H1 (cell line): ENCODE measurements at regions not wholly inside any gene's neighbourhood (a gene's known extent, or its start where the extent isn't known, plus 50 kb on each side); places are given as distances from the start of the nearest gene placed in this dataset.

Experiments
- CHD2 ChIP-seq: IDR thresholded peaks from 2 replicates; pipeline ENCODE4 v1.6.1; 2012; ENCODE audit warnings: low read length, improper control_type of control experiment
- CREB1 ChIP-seq: IDR thresholded peaks from 2 replicates; pipeline ENCODE4 v1.6.1; 2012; ENCODE audit warnings: inconsistent platforms
- EP300 ChIP-seq, 2 experiments: IDR thresholded peaks; 1 replicate in 1 of 2; 2 replicates in 1 of 2; pipeline ENCODE4 v1.6.1; 2011 to 2012; ENCODE audit warnings: low read depth in 2 of 2, low read length in 2 of 2, mild to moderate bottlenecking in 2 of 2, borderline replicate concordance in 1 of 2, inconsistent platforms in 1 of 2, moderate library complexity in 1 of 2
- FOSL1 ChIP-seq: IDR thresholded peaks from 2 replicates; pipeline ENCODE4 v1.6.1; 2011; ENCODE audit warnings: mild to moderate bottlenecking, low read depth, low read length, moderate library complexity; ENCODE audit not compliant: insufficient read depth
- SP1 ChIP-seq: IDR thresholded peaks from 2 replicates; pipeline ENCODE4 v1.6.1; 2011; ENCODE audit warnings: low read depth, low read length
- SP4 ChIP-seq: IDR thresholded peaks from 2 replicates; pipeline ENCODE4 v1.6.1; 2012; ENCODE audit warnings: low read length, inconsistent platforms

DNA sequence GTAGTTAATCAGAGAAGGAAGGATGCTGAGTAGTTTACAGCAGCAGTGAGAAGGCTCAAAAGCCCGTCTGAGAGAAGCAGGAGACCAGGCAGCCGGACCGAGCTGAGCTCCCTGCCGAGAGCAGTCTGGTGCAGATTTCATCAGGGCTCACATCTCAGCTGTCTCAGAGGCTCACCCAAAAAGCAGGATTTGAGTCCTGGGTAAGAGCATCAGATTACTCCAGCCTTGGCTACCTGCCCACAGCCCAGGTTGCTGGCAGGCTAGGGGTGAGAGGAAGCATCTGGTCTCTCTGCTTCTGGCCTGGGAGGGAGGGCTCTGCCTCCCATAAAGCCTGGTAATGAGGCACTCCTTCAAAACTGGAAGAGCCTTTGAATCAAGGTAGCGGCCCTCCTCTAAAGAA, 140.5 kb downstream of the ST6GAL2 start (continued):
- TF ChIP-seq EP300 (IDR thresholded peaks at IDR 0.05; ENCODE audit: borderline replicate concordance in 1 of 2, low read depth in 2 of 2, low read length in 2 of 2), result no peak
- TF ChIP-seq FOSL1, result no peak
- TF ChIP-seq SP1, result no peak
- TF ChIP-seq CHD2, result no peak
- TF ChIP-seq SP4, result no peak
- no peak for TF ChIP-seq CREB1
